Neural cell (in vitro differentiated cells): ENCODE measurements at regions not wholly inside any gene's neighbourhood (a gene's known extent, or its start where the extent isn't known, plus 50 kb on each side); places are given as distances from the start of the nearest gene placed in this dataset.
"Not testable (repeated sequence)": the region's sequence is repeated elsewhere in the genome, so short reads cannot be mapped to it uniquely, and the experiment has no call there.

Experiments
- H2AFZ ChIP-seq: fragments of 200-600, 300-800 bp; sonication (generic), shearing (Covaris generic); 2 replicates; pipeline ENCODE4 v1.6.0; 2014; ENCODE audit warnings: low read depth, mild to moderate bottlenecking, antibody characterized with exemption, low read length, moderate library complexity
- H3F3A ChIP-seq: fragments of 200-600 bp; shearing (Covaris generic); 2 replicates; pipeline ENCODE4 v1.6.1; 2016; ENCODE audit warnings: mild to moderate bottlenecking, moderate library complexity, mixed read lengths, antibody characterized with exemption, low read length; ENCODE audit not compliant: insufficient read depth, poor library complexity, severe bottlenecking
- H3K27ac ChIP-seq: fragments of 200-600, 300-800 bp; sonication (generic), shearing (Covaris generic); 2 replicates; pipeline ENCODE4 v1.5.1; 2014; ENCODE audit warnings: mild to moderate bottlenecking, low read length, moderate library complexity
- H3K27me3 ChIP-seq: fragments of 300-800, 200-600 bp; sonication (generic), shearing (Covaris generic); 2 replicates; pipeline ENCODE4 v1.6.0; 2014; ENCODE audit warnings: mild to moderate bottlenecking, low read depth, low read length, moderate library complexity; ENCODE audit not compliant: insufficient read depth
- H3K36me3 ChIP-seq: fragments of 300-800, 200-600 bp; sonication (generic), shearing (Covaris generic); 2 replicates; pipeline ENCODE4 v1.5.1; 2014; ENCODE audit warnings: mild to moderate bottlenecking, antibody characterized with exemption, low read length, moderate library complexity; ENCODE audit not compliant: insufficient read depth
- H3K4me2 ChIP-seq: fragments of 300-800, 200-600 bp; sonication (generic), shearing (Covaris generic); 2 replicates; pipeline ENCODE4 v1.6.0; 2014; ENCODE audit warnings: mild to moderate bottlenecking, low read length
- H3K4me3 ChIP-seq: fragments of 300-800, 200-600 bp; sonication (generic), shearing (Covaris generic); 2 replicates; pipeline ENCODE4 v1.5.1; 2014; ENCODE audit warnings: mild to moderate bottlenecking, low read length, moderate library complexity
- H3K79me2 ChIP-seq: fragments of 200-600 bp; shearing (Covaris generic); replicated peaks from 2 replicates; pipeline ENCODE4 v1.6.0; 2014; ENCODE audit warnings: mild to moderate bottlenecking, low read length, moderate library complexity; ENCODE audit not compliant: insufficient read depth
- H3K9ac ChIP-seq: fragments of 300-800, 200-600 bp; sonication (generic), shearing (Covaris generic); 2 replicates; pipeline ENCODE4 v1.6.1; 2016; ENCODE audit warnings: mild to moderate bottlenecking, low read length, mixed read lengths
- H3K9me2 ChIP-seq: fragments of 200-600 bp; shearing (Covaris generic); 2 replicates; pipeline ENCODE4 v1.6.1; 2016; ENCODE audit warnings: mild to moderate bottlenecking, low read length, mixed read lengths; ENCODE audit not compliant: insufficient read depth
- H3K9me3 ChIP-seq: fragments of 200-600, 300-800 bp; sonication (generic), shearing (Covaris generic); 2 replicates; pipeline ENCODE4 v1.6.1; 2016; ENCODE audit warnings: mild to moderate bottlenecking, mixed run types, low read length, moderate library complexity, mixed read lengths
- H4K20me1 ChIP-seq: fragments of 200-600 bp; shearing (Covaris generic); 2 replicates; pipeline ENCODE4 v1.6.1; 2016; ENCODE audit warnings: mild to moderate bottlenecking, mixed run types; ENCODE audit not compliant: insufficient read depth
- EP300 ChIP-seq: fragments of 450-650 bp; conservative IDR thresholded peaks from 2 replicates; pipeline ENCODE4 v1.6.1; 2014; ENCODE audit warnings: antibody characterized with exemption, mild to moderate bottlenecking, moderate library complexity; ENCODE audit not compliant: poor library complexity, severe bottlenecking
- EZH2 ChIP-seq: fragments of 200-600, 300-800 bp; shearing (Covaris generic), sonication (generic); IDR thresholded peaks from 2 replicates; pipeline ENCODE4 v1.6.1; 2014; ENCODE audit warnings: antibody characterized with exemption, low read length, borderline replicate concordance, mild to moderate bottlenecking; ENCODE audit not compliant: insufficient read depth, poor library complexity, severe bottlenecking
- MXI1 ChIP-seq: fragments of 450-650 bp; conservative IDR thresholded peaks from 2 replicates; pipeline ENCODE4 v1.6.1; 2014; ENCODE audit warnings: antibody characterized with exemption, mild to moderate bottlenecking; ENCODE audit not compliant: poor library complexity, severe bottlenecking
- POLR2AphosphoS5 ChIP-seq: IDR thresholded peaks from 2 replicates; pipeline ENCODE4 v1.6.1; 2012
- RAD21 ChIP-seq: fragments of 450-650 bp; conservative IDR thresholded peaks from 2 replicates; pipeline ENCODE4 v1.6.1; 2014; ENCODE audit warnings: antibody characterized with exemption, mild to moderate bottlenecking, moderate library complexity
- SMC3 ChIP-seq: fragments of 450-650 bp; conservative IDR thresholded peaks from 2 replicates; pipeline ENCODE4 v1.6.1; 2014; ENCODE audit warnings: antibody characterized with exemption, mild to moderate bottlenecking, moderate library complexity; ENCODE audit not compliant: poor library complexity
- TAF1 ChIP-seq: IDR thresholded peaks from 2 replicates; pipeline ENCODE4 v1.6.1; 2012; ENCODE audit warnings: low read depth
- TF ChIP-seq, protein P1 (sequence below): IDR thresholded peaks from 2 replicates; pipeline ENCODE4 v1.6.1; 2012; ENCODE audit warnings: borderline replicate concordance
- TF ChIP-seq, protein P2 (sequence below): fragments of 450-650 bp; IDR thresholded peaks from 2 replicates; pipeline ENCODE4 v1.5.1; 2014; ENCODE audit warnings: antibody characterized with exemption, mild to moderate bottlenecking, moderate library complexity; ENCODE audit not compliant: poor library complexity, severe bottlenecking

DNA sequence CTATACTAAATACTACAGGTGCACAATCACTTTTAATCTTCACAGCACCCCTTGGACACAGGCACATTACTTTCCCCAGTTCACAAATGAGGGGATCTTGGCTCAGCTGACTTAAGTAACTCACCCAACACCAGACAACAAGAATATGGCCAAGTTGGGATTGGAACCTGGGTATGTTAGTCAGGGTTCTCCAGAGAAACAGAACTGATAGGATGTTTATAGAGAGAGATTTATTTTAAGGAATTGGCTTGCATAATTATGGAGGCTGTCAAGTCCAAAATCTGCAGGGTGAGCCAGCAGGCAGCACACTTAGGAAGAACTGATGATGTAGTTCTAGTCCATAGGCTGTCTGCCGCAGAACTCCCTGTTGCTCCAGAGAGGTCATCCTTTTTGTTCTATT is 312.9 kb downstream of the MAN2A1 start:
- Histone ChIP-seq H3K27me3 (no peaks in the 10 kb centered on the region), H3K9me2 (no peaks in the 10 kb centered on the region), H3K79me2 (no peaks in the 10 kb centered on the region), H4K20me1 (no peaks in the 10 kb centered on the region), H3K36me3 (no peaks in the 10 kb centered on the region), H3K4me2 (no peak overlapping the region), H2AFZ (no peak overlapping the region), H3F3A (no peaks in the 10 kb centered on the region), H3K9ac (no peak overlapping the region), H3K27ac (no peak overlapping the region), H3K4me3 (no peak overlapping the region), H3K9me3 (no peaks in the 10 kb centered on the region)
- TF ChIP-seq EZH2 (no peak), POLR2AphosphoS5 (no peak), RAD21 (no peak), SMC3 (no peak), TAF1 (no peak), MXI1 (no peak), EP300 (no peak)
- TF ChIP-seq, protein P1, sequence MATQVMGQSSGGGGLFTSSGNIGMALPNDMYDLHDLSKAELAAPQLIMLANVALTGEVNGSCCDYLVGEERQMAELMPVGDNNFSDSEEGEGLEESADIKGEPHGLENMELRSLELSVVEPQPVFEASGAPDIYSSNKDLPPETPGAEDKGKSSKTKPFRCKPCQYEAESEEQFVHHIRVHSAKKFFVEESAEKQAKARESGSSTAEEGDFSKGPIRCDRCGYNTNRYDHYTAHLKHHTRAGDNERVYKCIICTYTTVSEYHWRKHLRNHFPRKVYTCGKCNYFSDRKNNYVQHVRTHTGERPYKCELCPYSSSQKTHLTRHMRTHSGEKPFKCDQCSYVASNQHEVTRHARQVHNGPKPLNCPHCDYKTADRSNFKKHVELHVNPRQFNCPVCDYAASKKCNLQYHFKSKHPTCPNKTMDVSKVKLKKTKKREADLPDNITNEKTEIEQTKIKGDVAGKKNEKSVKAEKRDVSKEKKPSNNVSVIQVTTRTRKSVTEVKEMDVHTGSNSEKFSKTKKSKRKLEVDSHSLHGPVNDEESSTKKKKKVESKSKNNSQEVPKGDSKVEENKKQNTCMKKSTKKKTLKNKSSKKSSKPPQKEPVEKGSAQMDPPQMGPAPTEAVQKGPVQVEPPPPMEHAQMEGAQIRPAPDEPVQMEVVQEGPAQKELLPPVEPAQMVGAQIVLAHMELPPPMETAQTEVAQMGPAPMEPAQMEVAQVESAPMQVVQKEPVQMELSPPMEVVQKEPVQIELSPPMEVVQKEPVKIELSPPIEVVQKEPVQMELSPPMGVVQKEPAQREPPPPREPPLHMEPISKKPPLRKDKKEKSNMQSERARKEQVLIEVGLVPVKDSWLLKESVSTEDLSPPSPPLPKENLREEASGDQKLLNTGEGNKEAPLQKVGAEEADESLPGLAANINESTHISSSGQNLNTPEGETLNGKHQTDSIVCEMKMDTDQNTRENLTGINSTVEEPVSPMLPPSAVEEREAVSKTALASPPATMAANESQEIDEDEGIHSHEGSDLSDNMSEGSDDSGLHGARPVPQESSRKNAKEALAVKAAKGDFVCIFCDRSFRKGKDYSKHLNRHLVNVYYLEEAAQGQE = no peak
- TF ChIP-seq, protein P2, sequence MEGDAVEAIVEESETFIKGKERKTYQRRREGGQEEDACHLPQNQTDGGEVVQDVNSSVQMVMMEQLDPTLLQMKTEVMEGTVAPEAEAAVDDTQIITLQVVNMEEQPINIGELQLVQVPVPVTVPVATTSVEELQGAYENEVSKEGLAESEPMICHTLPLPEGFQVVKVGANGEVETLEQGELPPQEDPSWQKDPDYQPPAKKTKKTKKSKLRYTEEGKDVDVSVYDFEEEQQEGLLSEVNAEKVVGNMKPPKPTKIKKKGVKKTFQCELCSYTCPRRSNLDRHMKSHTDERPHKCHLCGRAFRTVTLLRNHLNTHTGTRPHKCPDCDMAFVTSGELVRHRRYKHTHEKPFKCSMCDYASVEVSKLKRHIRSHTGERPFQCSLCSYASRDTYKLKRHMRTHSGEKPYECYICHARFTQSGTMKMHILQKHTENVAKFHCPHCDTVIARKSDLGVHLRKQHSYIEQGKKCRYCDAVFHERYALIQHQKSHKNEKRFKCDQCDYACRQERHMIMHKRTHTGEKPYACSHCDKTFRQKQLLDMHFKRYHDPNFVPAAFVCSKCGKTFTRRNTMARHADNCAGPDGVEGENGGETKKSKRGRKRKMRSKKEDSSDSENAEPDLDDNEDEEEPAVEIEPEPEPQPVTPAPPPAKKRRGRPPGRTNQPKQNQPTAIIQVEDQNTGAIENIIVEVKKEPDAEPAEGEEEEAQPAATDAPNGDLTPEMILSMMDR = no peak

GRCh38 chr5:110005907-110006562 is 316.3 kb downstream of the MAN2A1 start:
- H3K9me3 ChIP-seq, H3K36me3 ChIP-seq, H3F3A ChIP-seq, H3K4me3 ChIP-seq, H3K9me2 ChIP-seq, H4K20me1 ChIP-seq, H2AFZ ChIP-seq, H3K4me2 ChIP-seq, H3K27me3 ChIP-seq, H3K27ac ChIP-seq, H3K79me2 ChIP-seq, H3K9ac ChIP-seq: not testable (repeated sequence)

- Histone ChIP-seq H3K4me2 (no peak overlapping the region), H3K27ac (no peak overlapping the region), H3K9me2 (no peaks in the 10 kb centered on the region), H3F3A (no peaks in the 10 kb centered on the region), H3K4me3 (no peak overlapping the region), H4K20me1 (no peaks in the 10 kb centered on the region), H2AFZ (no peak overlapping the region), H3K27me3 (no peaks in the 10 kb centered on the region), H3K9ac (no peak overlapping the region), H3K79me2 (no peaks in the 10 kb centered on the region), H3K9me3 (no peaks in the 10 kb centered on the region), H3K36me3 (no peaks in the 10 kb centered on the region)
- TF ChIP-seq EP300 (no peak), POLR2AphosphoS5 (no peak), EZH2 (no peak), MXI1 (no peak), RAD21 (no peak), SMC3 (no peak), TAF1 (no peak)
- TF ChIP-seq, protein P2 = no peak
- TF ChIP-seq, protein P1 = no peak
Measured at GRCh38 chr5:110007101-110007500, 317.4 kb downstream of the MAN2A1 start.
